Stomach (tissue), 4 donors: ENCODE measurements at regions not wholly inside any gene's neighbourhood (a gene's known extent, or its start where the extent isn't known, plus 50 kb on each side); places are given as distances from the start of the nearest gene placed in this dataset.

ENCODE experiments used
- CTCF ChIP-seq, 7 experiments: fragments of 450-650 bp in 4 of 7; fragments of 200-600 bp in 3 of 7; sonication (generic) in 3 of 7; IDR thresholded peaks; one replicate each; pipeline ENCODE4 v1.5.1; 2016 to 2019; ENCODE audit warnings: antibody characterized with exemption in 7 of 7, control low read depth in 2 of 7, mild to moderate bottlenecking in 1 of 7
- EP300 ChIP-seq: sonication (generic); formaldehyde crosslinking; IDR thresholded peaks from one replicate; pipeline ENCODE4 v1.6.1; 2017; ENCODE audit warnings: antibody characterized with exemption
- POLR2A ChIP-seq, 4 donors: fragments of 450-650 bp; IDR thresholded peaks; one replicate each; pipeline ENCODE4 v1.6.1; 2016; ENCODE audit warnings: antibody characterized with exemption in 4 of 4, control low read depth in 2 of 4, mild to moderate bottlenecking in 1 of 4, moderate library complexity in 1 of 4
- POLR2AphosphoS5 ChIP-seq, 3 donors: sonication (generic); formaldehyde crosslinking; IDR thresholded peaks; one replicate each; pipeline ENCODE4 v1.6.1; 2016; ENCODE audit warnings: antibody characterized with exemption in 3 of 3

GRCh38 chr16:51607201-51607651 lies 456.2 kb upstream of the SALL1 start:
- TF ChIP-seq EP300 (no peak), CTCF (IDR thresholded peaks at IDR 0.05) (no peak), POLR2A (IDR thresholded peaks at IDR 0.05) (no peak), POLR2AphosphoS5 (IDR thresholded peaks at IDR 0.05) (no peak)
